ENCODE measurements at regions not wholly inside any gene's neighbourhood (a gene's known extent, or its start where the extent isn't known, plus 50 kb on each side); places are given as distances from the start of the nearest gene placed in this dataset.

DNA sequence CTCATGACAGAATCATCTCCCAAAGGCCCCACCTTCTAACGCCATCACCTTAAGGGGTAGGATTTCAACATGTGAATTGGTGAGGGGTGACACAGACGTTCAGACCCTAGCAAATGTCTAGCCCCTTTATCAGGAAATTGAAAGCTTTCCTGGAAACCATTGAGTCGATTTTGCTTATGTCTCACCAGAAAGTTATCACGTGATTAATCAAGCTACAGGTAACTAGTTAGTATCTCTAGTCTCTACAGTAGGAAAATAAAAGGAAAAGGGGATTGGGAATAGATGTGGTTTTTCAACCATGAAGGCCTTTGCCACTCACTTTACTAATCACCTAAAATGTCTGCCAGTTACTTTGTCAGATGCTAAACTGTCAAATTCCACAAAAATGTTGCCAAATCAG lies 1133.0 kb downstream of the PDHA2 start:
- no peak for DNase-seq (ENCODE audit: low read depth, low spot score)
- Histone ChIP-seq H3K36me3 (ENCODE audit: control insufficient read depth in 1 of 2, insufficient read depth in 2 of 2, low read length in 2 of 2) (no peaks in the 10 kb centered on the region), H3K4me1 (ENCODE audit: control insufficient read depth in 1 of 2, insufficient read depth in 2 of 2, low read length in 2 of 2) (no peaks in the 10 kb centered on the region), H2AFZ (ENCODE audit: low read depth, low read length, poor library complexity, severe bottlenecking) (no peak overlapping the region), H3K9ac (ENCODE audit: low read length) (no peak overlapping the region), H3K27me3 (ENCODE audit: insufficient read depth, low read length) (no peaks in the 10 kb centered on the region), H4K20me1 (ENCODE audit: insufficient read depth) (no peaks in the 10 kb centered on the region), H3K9me3 (ENCODE audit: control insufficient read depth in 1 of 2, insufficient read depth in 1 of 2, low read depth in 1 of 2, low read length in 2 of 2) (no peaks in the 10 kb centered on the region), H3K4me2 (ENCODE audit: low read length) (no peak overlapping the region), H3K27ac (ENCODE audit: low read depth, low read length) (no peak overlapping the region), H3K9me2 (ENCODE audit: insufficient read depth) (no peaks in the 10 kb centered on the region), H3K4me3 (replicated peaks in 1 of 2; ENCODE audit: low read depth in 1 of 2, low read length in 2 of 2) (no peak overlapping the region), H3K79me2 (ENCODE audit: insufficient read depth, low read length) (no peaks in the 10 kb centered on the region)
- ChIA-PET RAD21 (ENCODE audit: low non-redundant PET in 1 of 2, low total read pairs in 2 of 2, uncharacterized antibody in 2 of 2, unreplicated experiment in 2 of 2) (no interaction called here), POLR2A (no interaction called here), CTCF (no interaction called here)
- no TSS peak for BruUV-seq (replicated peaks)
- no peak for ATAC-seq
- intact Hi-C loops (cut with micrococcal nuclease): no loop called here
- TF ChIP-seq FOSL1 (IDR thresholded peaks at IDR 0.05; ENCODE audit: low read depth): no peak
- TF ChIP-seq ELF1 (IDR thresholded peaks at IDR 0.05; ENCODE audit: borderline replicate concordance, low read depth): no peak
- TF ChIP-seq, protein P1, sequence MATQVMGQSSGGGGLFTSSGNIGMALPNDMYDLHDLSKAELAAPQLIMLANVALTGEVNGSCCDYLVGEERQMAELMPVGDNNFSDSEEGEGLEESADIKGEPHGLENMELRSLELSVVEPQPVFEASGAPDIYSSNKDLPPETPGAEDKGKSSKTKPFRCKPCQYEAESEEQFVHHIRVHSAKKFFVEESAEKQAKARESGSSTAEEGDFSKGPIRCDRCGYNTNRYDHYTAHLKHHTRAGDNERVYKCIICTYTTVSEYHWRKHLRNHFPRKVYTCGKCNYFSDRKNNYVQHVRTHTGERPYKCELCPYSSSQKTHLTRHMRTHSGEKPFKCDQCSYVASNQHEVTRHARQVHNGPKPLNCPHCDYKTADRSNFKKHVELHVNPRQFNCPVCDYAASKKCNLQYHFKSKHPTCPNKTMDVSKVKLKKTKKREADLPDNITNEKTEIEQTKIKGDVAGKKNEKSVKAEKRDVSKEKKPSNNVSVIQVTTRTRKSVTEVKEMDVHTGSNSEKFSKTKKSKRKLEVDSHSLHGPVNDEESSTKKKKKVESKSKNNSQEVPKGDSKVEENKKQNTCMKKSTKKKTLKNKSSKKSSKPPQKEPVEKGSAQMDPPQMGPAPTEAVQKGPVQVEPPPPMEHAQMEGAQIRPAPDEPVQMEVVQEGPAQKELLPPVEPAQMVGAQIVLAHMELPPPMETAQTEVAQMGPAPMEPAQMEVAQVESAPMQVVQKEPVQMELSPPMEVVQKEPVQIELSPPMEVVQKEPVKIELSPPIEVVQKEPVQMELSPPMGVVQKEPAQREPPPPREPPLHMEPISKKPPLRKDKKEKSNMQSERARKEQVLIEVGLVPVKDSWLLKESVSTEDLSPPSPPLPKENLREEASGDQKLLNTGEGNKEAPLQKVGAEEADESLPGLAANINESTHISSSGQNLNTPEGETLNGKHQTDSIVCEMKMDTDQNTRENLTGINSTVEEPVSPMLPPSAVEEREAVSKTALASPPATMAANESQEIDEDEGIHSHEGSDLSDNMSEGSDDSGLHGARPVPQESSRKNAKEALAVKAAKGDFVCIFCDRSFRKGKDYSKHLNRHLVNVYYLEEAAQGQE (IDR thresholded peaks at IDR 0.05; ENCODE audit: low read depth): no peak
- TF ChIP-seq ZNF274 (IDR thresholded peaks at IDR 0.05; ENCODE audit: low read depth, low read length): no peak
- TF ChIP-seq SRF (IDR thresholded peaks at IDR 0.05; ENCODE audit: low read depth): no peak
- no peak for TF ChIP-seq EGR1 (IDR thresholded peaks at IDR 0.05; ENCODE audit: low read depth)
- no peak for TF ChIP-seq MAX (IDR thresholded peaks at IDR 0.05)
- no peak for TF ChIP-seq POLR2A (IDR thresholded peaks at IDR 0.05; ENCODE audit: borderline replicate concordance, extremely low read depth, insufficient read depth, insufficient read length)
- TF ChIP-seq TCF7L2 (IDR thresholded peaks at IDR 0.05; ENCODE audit: borderline replicate concordance, extremely low read depth, insufficient read depth, insufficient read length): no peak
- TF ChIP-seq CBX3 (IDR thresholded peaks at IDR 0.05; ENCODE audit: low read depth): no peak
- no peak for TF ChIP-seq JUND (IDR thresholded peaks at IDR 0.05)
- no peak for TF ChIP-seq POLR2AphosphoS5 (IDR thresholded peaks at IDR 0.05; ENCODE audit: low read depth, low read length)
- no peak for TF ChIP-seq YY1 (IDR thresholded peaks at IDR 0.05; ENCODE audit: extremely low read depth, insufficient replicate concordance, low read depth, low read length)
- TF ChIP-seq ZFX (IDR thresholded peaks at IDR 0.05): no peak
- TF ChIP-seq EZH2phosphoT487 (IDR thresholded peaks at IDR 0.05; ENCODE audit: borderline replicate concordance): no peak
- no peak for TF ChIP-seq RAD21 (IDR thresholded peaks at IDR 0.05; ENCODE audit: low read depth)
- TF ChIP-seq, protein P2, sequence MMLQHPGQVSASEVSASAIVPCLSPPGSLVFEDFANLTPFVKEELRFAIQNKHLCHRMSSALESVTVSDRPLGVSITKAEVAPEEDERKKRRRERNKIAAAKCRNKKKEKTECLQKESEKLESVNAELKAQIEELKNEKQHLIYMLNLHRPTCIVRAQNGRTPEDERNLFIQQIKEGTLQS (IDR thresholded peaks at IDR 0.05): no peak
- TF ChIP-seq ZBTB33 (IDR thresholded peaks at IDR 0.05; ENCODE audit: extremely low read depth, insufficient replicate concordance, low read length): no peak
